Liver (tissue), 8 donors: ENCODE measurements at regions not wholly inside any gene's neighbourhood (a gene's known extent, or its start where the extent isn't known, plus 50 kb on each side); places are given as distances from the start of the nearest gene placed in this dataset.

Experiments used
- DNase-seq: peaks from one replicate; pipeline ENCODE4 v3.0.0-alpha.2; 2017; ENCODE audit warnings: low spot score
- H3K27ac ChIP-seq, 2 donors: one replicate each; pipeline ENCODE4 v1.7.0; 2013; ENCODE audit warnings: inconsistent platforms in 2 of 2, low read length in 2 of 2, control low read depth in 1 of 2, low read depth in 1 of 2, mild to moderate bottlenecking in 1 of 2
- H3K27me3 ChIP-seq, 4 donors: one replicate each; pipeline versions ENCODE4 v1.6.1 to v1.7.0; 2013; ENCODE audit warnings: low read length in 3 of 4, inconsistent platforms in 1 of 4, mild to moderate bottlenecking in 1 of 4, moderate library complexity in 1 of 4; ENCODE audit not compliant: control insufficient read depth in 4 of 4, insufficient read depth in 4 of 4
- H3K36me3 ChIP-seq, 4 donors: one replicate each; pipeline versions ENCODE4 v1.6.1 to v1.7.0; 2013; ENCODE audit warnings: low read length in 3 of 4, mild to moderate bottlenecking in 3 of 4, low read depth in 1 of 4, moderate library complexity in 1 of 4; ENCODE audit not compliant: control insufficient read depth in 4 of 4, insufficient read depth in 3 of 4
- H3K4me1 ChIP-seq, 4 donors: one replicate each; pipeline versions ENCODE4 v1.6.1 to v1.7.0; 2013; ENCODE audit warnings: low read length in 3 of 4, mild to moderate bottlenecking in 3 of 4, moderate library complexity in 1 of 4; ENCODE audit not compliant: control insufficient read depth in 4 of 4, insufficient read depth in 4 of 4
- H3K4me3 ChIP-seq, 3 donors: one replicate each; pipeline versions ENCODE4 v1.6.1 to v1.7.0; 2013; ENCODE audit warnings: low read length in 3 of 3, control low read depth in 1 of 3, low read depth in 1 of 3, mild to moderate bottlenecking in 1 of 3
- H3K9ac ChIP-seq, 2 donors: one replicate each; pipeline ENCODE4 v1.7.0; 2013; ENCODE audit warnings: low read length in 2 of 2, mild to moderate bottlenecking in 2 of 2, moderate library complexity in 2 of 2, control low read depth in 1 of 2, low read depth in 1 of 2
- H3K9me3 ChIP-seq, 4 donors: one replicate each; pipeline versions ENCODE4 v1.6.1 to v1.7.0; 2013; ENCODE audit warnings: low read length in 3 of 4; ENCODE audit not compliant: control insufficient read depth in 4 of 4
- EGR1 ChIP-seq, 2 donors: IDR thresholded peaks; 2 replicates each; pipeline ENCODE4 v1.6.1; 2016 to 2018; ENCODE audit warnings: antibody characterized with exemption in 2 of 2, low read depth in 2 of 2
- FOXA1 ChIP-seq: IDR thresholded peaks from 2 replicates; pipeline ENCODE4 v1.6.1; 2016; ENCODE audit warnings: antibody characterized with exemption
- GABPA ChIP-seq, 2 donors: IDR thresholded peaks in 1 of 2; conservative IDR thresholded peaks in 1 of 2; 2 replicates each; pipeline ENCODE4 v1.6.1; 2016; ENCODE audit warnings: antibody characterized with exemption in 2 of 2, mild to moderate bottlenecking in 1 of 2, moderate library complexity in 1 of 2
- HNF4A ChIP-seq, 2 donors: conservative IDR thresholded peaks; 2 replicates each; pipeline ENCODE4 v1.6.1; 2016; ENCODE audit warnings: antibody characterized with exemption in 2 of 2, mild to moderate bottlenecking in 2 of 2
- JUND ChIP-seq, 2 donors: IDR thresholded peaks; 2 replicates each; pipeline ENCODE4 v1.6.1; 2016; ENCODE audit warnings: antibody characterized with exemption in 2 of 2
- NR2F2 ChIP-seq: IDR thresholded peaks from 2 replicates; pipeline ENCODE4 v1.6.1; 2016; ENCODE audit warnings: antibody characterized with exemption
- RAD21 ChIP-seq, 2 donors: IDR thresholded peaks; 2 replicates each; pipeline ENCODE4 v1.6.1; 2016; ENCODE audit warnings: antibody characterized with exemption in 2 of 2, mild to moderate bottlenecking in 2 of 2
- RXRA ChIP-seq, 2 donors: IDR thresholded peaks; 2 replicates each; pipeline ENCODE4 v1.6.1; 2017 to 2018; ENCODE audit warnings: antibody characterized with exemption in 2 of 2, mild to moderate bottlenecking in 1 of 2
- SP1 ChIP-seq: IDR thresholded peaks from 2 replicates; pipeline ENCODE4 v1.6.1; 2018; ENCODE audit warnings: antibody characterized with exemption, mild to moderate bottlenecking
- TAF1 ChIP-seq: conservative IDR thresholded peaks from 2 replicates; pipeline ENCODE4 v1.6.1; 2016; ENCODE audit warnings: antibody characterized with exemption, mild to moderate bottlenecking
- WGBS: extraction: QIAGEN DNeasy Blood & Tissue Kit; methylation state at CpG from one replicate; pipeline ENCODE4 v1.1.7; 2013; 5-methylcytosine and 5-hydroxymethylcytosine counted together
- TF ChIP-seq, protein P1 (sequence below): IDR thresholded peaks from 2 replicates; pipeline ENCODE4 v1.6.1; 2016; ENCODE audit warnings: antibody characterized with exemption
- TF ChIP-seq, protein P2 (sequence below): IDR thresholded peaks from 2 replicates; pipeline ENCODE4 v1.6.1; 2016; ENCODE audit warnings: antibody characterized with exemption
- TF ChIP-seq, protein P3 (sequence below): IDR thresholded peaks from 2 replicates; pipeline ENCODE4 v1.6.1; 2016; ENCODE audit warnings: antibody characterized with exemption
- TF ChIP-seq, protein P4 (sequence below): fragments of 150-350 bp; IDR thresholded peaks from 2 replicates; pipeline ENCODE4 v1.5.1; 2017; ENCODE audit warnings: improper control_type of control experiment, low read depth, low read length; ENCODE audit not compliant: missing input control
- TF ChIP-seq, protein P5 (sequence below): IDR thresholded peaks from 2 replicates; pipeline ENCODE4 v1.6.1; 2016; ENCODE audit warnings: antibody characterized with exemption, mild to moderate bottlenecking
- donor health status: healthy.
- donor health status: healthy.
- donor health status: healthy.
- donor health status: healthy.
- donor health status: healthy.

DNA sequence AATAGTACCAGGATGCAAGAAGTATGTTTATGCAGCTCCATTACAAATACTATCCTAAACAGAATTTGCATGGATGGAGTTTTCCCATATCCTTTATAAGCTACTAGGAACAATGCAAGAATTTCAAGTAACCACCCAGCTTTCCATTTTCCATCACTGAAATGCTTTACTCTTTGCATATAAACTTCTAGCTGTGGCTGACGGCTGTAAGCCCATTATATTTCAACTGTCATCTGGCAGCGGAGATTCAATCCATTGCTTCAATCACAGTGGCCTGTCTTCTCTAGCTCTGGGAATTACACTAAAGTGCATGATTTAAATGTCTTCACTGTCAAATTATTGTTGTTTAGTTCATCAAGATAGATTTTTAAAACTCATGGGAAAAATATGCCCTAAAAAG, 64.2 kb upstream of the PAM start:
- no peak overlapping the region for H3K4me3 ChIP-seq
- H3K9ac ChIP-seq: no peak overlapping the region
- 90% methylated on average over 2 of the region's 2 CpGs for WGBS
- H3K4me1 ChIP-seq: no peaks in the 10 kb centered on the region
- H3K27me3 ChIP-seq: no peaks in the 10 kb centered on the region
- no peak overlapping the region for H3K27ac ChIP-seq
- no peak for DNase-seq
- H3K9me3 ChIP-seq: no peaks in the 10 kb centered on the region
- TF ChIP-seq GABPA (IDR thresholded peaks at IDR 0.05 in 1 of 2, conservative IDR thresholded peaks at IDR 0.05 in 1 of 2): no peak
- no peak for TF ChIP-seq HNF4A (conservative IDR thresholded peaks at IDR 0.05)
- no peak for TF ChIP-seq RAD21 (IDR thresholded peaks at IDR 0.05)
- TF ChIP-seq, protein P1, sequence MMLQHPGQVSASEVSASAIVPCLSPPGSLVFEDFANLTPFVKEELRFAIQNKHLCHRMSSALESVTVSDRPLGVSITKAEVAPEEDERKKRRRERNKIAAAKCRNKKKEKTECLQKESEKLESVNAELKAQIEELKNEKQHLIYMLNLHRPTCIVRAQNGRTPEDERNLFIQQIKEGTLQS: no peak
- no peak for TF ChIP-seq NR2F2
- TF ChIP-seq, protein P2, sequence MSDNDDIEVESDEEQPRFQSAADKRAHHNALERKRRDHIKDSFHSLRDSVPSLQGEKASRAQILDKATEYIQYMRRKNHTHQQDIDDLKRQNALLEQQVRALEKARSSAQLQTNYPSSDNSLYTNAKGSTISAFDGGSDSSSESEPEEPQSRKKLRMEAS: no peak
- H3K36me3 ChIP-seq: no peaks in the 10 kb centered on the region

DNA sequence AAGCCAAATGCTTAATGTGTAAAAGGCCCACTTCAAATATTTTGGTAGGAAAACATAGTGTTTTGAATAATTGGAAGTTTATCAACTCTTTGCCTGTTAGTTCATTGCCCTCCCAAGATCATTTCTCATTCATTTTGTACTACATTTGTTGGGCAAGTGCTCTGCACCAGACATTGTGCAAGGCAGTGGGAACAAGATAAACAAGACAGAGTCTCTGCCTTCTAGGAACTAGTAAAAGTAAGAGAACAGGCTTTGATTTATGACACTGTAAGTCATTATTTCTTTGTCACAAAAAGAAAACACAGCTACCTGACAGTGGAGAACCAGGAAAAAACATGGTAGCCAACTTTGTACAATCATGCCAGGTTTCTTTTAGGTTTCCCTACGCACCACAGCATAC, 63.7 kb upstream of the PAM start:
- no peak for DNase-seq
- H3K4me3 ChIP-seq: no peak overlapping the region
- no peaks in the 10 kb centered on the region for H3K36me3 ChIP-seq
- H3K27ac ChIP-seq: no peak overlapping the region
- peaks cover 0 to 2% (median 0%) of the 10 kb centered on the region in 4 donors for H3K9me3 ChIP-seq
- H3K9ac ChIP-seq: no peak overlapping the region
- TF ChIP-seq HNF4A (conservative IDR thresholded peaks at IDR 0.05) (no peak), RXRA (IDR thresholded peaks at IDR 0.05) (peak; percentile 25 to 32), JUND (IDR thresholded peaks at IDR 0.05) (no peak)
- TF ChIP-seq, protein P3, sequence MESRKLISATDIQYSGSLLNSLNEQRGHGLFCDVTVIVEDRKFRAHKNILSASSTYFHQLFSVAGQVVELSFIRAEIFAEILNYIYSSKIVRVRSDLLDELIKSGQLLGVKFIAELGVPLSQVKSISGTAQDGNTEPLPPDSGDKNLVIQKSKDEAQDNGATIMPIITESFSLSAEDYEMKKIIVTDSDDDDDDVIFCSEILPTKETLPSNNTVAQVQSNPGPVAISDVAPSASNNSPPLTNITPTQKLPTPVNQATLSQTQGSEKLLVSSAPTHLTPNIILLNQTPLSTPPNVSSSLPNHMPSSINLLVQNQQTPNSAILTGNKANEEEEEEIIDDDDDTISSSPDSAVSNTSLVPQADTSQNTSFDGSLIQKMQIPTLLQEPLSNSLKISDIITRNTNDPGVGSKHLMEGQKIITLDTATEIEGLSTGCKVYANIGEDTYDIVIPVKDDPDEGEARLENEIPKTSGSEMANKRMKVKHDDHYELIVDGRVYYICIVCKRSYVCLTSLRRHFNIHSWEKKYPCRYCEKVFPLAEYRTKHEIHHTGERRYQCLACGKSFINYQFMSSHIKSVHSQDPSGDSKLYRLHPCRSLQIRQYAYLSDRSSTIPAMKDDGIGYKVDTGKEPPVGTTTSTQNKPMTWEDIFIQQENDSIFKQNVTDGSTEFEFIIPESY: no peak
- 89% methylated on average over 1 of the region's 1 CpG for WGBS
- no peaks in the 10 kb centered on the region for H3K4me1 ChIP-seq
- H3K27me3 ChIP-seq: no peaks in the 10 kb centered on the region

DNA sequence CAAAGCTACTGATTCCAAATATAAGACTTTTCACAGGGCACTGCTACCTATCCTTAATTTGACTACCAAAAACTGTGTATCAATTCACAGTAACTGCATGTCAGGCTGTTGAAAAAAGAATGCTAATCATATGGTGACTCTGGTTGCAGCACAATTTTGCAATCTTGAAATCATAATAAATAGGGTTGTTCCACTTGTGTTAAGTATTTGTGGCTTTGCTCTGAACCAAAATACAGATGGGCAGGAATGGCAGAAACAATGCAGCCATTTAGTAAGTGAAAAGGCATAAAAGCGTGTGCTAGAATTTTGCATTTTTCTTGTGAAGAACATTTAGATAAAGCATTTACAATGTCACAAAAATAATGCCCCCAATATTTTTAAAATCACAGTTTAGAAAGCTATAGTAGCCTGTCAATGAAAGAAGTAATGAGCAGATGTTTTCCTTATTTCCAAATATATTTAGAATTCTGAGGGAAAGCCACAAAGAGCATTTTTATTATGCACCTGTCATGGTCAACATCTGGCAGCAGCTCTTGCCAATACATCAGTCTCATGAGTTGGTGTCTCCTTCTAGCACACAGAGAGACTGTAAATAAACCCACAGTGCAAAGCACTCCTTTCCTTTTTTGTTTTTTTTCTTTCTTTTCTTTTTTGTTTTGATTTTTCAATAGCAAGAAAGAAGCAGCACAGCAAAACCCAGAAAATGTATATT, 54.8 kb upstream of the PAM start:
- DNase-seq: no peak
- no peaks in the 10 kb centered on the region for H3K36me3 ChIP-seq
- H3K9me3 ChIP-seq: peaks cover 0 to 2% (median 0%) of the 10 kb centered on the region in 4 donors
- no peak overlapping the region for H3K27ac ChIP-seq
- H3K27me3 ChIP-seq: no peaks in the 10 kb centered on the region
- H3K9ac ChIP-seq: no peak overlapping the region
- no peaks in the 10 kb centered on the region for H3K4me1 ChIP-seq
- H3K4me3 ChIP-seq: no peak overlapping the region
- 87% methylated on average over 1 of the region's 1 CpG for WGBS
- TF ChIP-seq SP1 (no peak), NR2F2 (no peak), EGR1 (IDR thresholded peaks at IDR 0.05; ENCODE audit: low read depth in 2 of 2) (no peak), TAF1 (no peak), GABPA (IDR thresholded peaks at IDR 0.05 in 1 of 2, conservative IDR thresholded peaks at IDR 0.05 in 1 of 2) (no peak), RXRA (IDR thresholded peaks at IDR 0.05) (no peak), FOXA1 (no peak), RAD21 (IDR thresholded peaks at IDR 0.05) (no peak), JUND (IDR thresholded peaks at IDR 0.05) (no peak)
- TF ChIP-seq, protein P4, sequence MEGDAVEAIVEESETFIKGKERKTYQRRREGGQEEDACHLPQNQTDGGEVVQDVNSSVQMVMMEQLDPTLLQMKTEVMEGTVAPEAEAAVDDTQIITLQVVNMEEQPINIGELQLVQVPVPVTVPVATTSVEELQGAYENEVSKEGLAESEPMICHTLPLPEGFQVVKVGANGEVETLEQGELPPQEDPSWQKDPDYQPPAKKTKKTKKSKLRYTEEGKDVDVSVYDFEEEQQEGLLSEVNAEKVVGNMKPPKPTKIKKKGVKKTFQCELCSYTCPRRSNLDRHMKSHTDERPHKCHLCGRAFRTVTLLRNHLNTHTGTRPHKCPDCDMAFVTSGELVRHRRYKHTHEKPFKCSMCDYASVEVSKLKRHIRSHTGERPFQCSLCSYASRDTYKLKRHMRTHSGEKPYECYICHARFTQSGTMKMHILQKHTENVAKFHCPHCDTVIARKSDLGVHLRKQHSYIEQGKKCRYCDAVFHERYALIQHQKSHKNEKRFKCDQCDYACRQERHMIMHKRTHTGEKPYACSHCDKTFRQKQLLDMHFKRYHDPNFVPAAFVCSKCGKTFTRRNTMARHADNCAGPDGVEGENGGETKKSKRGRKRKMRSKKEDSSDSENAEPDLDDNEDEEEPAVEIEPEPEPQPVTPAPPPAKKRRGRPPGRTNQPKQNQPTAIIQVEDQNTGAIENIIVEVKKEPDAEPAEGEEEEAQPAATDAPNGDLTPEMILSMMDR: no peak
- TF ChIP-seq, protein P2: no peak
- TF ChIP-seq, protein P5, sequence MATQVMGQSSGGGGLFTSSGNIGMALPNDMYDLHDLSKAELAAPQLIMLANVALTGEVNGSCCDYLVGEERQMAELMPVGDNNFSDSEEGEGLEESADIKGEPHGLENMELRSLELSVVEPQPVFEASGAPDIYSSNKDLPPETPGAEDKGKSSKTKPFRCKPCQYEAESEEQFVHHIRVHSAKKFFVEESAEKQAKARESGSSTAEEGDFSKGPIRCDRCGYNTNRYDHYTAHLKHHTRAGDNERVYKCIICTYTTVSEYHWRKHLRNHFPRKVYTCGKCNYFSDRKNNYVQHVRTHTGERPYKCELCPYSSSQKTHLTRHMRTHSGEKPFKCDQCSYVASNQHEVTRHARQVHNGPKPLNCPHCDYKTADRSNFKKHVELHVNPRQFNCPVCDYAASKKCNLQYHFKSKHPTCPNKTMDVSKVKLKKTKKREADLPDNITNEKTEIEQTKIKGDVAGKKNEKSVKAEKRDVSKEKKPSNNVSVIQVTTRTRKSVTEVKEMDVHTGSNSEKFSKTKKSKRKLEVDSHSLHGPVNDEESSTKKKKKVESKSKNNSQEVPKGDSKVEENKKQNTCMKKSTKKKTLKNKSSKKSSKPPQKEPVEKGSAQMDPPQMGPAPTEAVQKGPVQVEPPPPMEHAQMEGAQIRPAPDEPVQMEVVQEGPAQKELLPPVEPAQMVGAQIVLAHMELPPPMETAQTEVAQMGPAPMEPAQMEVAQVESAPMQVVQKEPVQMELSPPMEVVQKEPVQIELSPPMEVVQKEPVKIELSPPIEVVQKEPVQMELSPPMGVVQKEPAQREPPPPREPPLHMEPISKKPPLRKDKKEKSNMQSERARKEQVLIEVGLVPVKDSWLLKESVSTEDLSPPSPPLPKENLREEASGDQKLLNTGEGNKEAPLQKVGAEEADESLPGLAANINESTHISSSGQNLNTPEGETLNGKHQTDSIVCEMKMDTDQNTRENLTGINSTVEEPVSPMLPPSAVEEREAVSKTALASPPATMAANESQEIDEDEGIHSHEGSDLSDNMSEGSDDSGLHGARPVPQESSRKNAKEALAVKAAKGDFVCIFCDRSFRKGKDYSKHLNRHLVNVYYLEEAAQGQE: no peak
- TF ChIP-seq, protein P1: no peak
- TF ChIP-seq, protein P3: no peak
